ENCODE measurements at regions not wholly inside any gene's neighbourhood (a gene's known extent, or its start where the extent isn't known, plus 50 kb on each side); places are given as distances from the start of the nearest gene placed in this dataset.

DNA sequence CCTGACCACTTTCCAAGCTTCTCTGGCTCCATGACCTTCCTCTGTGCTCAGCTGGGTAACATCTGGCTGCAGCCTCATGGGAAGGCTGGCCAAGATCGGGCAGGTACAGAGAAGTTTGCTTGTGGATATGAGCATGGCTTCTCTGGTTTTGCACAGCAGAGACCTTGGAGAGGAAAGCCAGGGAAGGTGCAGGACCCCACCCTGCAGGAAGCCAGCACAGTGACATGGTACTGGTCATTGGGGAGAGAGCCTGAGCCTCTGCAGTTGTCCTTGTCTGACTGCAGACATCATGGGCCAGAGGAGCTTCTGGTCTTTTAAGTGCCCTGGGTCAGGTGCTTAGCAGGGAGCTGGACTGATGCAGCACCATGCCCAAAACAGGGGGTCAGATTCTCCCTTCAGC lies 70.6 kb upstream of the LEP start (continued):
- no peak for TF ChIP-seq E2F5 (CRISPR knock-in tag; IDR thresholded peaks at IDR 0.05)
- TF ChIP-seq TEAD1 (CRISPR knock-in tag; IDR thresholded peaks at IDR 0.05) = no peak
- no peak for TF ChIP-seq E2F1 (CRISPR knock-in tag; IDR thresholded peaks at IDR 0.05)
- TF ChIP-seq TEAD4 (CRISPR knock-in tag; IDR thresholded peaks at IDR 0.05) = no peak
- no peak for TF ChIP-seq ZNF425 (CRISPR knock-in tag; conservative IDR thresholded peaks at IDR 0.05)
- TF ChIP-seq ZNF281 (CRISPR knock-in tag; IDR thresholded peaks at IDR 0.05) = no peak
- TF ChIP-seq ELF4 (CRISPR knock-in tag; IDR thresholded peaks at IDR 0.05; ENCODE audit: low read depth) = no peak
- TF ChIP-seq ESRRA (CRISPR knock-in tag; IDR thresholded peaks at IDR 0.05; ENCODE audit: borderline replicate concordance) = no peak
- TF ChIP-seq, protein P1, sequence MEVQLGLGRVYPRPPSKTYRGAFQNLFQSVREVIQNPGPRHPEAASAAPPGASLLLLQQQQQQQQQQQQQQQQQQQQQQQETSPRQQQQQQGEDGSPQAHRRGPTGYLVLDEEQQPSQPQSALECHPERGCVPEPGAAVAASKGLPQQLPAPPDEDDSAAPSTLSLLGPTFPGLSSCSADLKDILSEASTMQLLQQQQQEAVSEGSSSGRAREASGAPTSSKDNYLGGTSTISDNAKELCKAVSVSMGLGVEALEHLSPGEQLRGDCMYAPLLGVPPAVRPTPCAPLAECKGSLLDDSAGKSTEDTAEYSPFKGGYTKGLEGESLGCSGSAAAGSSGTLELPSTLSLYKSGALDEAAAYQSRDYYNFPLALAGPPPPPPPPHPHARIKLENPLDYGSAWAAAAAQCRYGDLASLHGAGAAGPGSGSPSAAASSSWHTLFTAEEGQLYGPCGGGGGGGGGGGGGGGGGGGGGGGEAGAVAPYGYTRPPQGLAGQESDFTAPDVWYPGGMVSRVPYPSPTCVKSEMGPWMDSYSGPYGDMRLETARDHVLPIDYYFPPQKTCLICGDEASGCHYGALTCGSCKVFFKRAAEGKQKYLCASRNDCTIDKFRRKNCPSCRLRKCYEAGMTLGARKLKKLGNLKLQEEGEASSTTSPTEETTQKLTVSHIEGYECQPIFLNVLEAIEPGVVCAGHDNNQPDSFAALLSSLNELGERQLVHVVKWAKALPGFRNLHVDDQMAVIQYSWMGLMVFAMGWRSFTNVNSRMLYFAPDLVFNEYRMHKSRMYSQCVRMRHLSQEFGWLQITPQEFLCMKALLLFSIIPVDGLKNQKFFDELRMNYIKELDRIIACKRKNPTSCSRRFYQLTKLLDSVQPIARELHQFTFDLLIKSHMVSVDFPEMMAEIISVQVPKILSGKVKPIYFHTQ (CRISPR knock-in tag; IDR thresholded peaks at IDR 0.05) = no peak

GRCh38 chr7:128171342-128171918 lies 69.6 kb upstream of the LEP start:
- Mint-ChIP-seq H3K4me1 (peaks cover 15% of the 10 kb centered on the region), H3K27ac (no peak overlapping the region), H3K9me3 (no peaks in the 10 kb centered on the region), H3K36me3 (no peaks in the 10 kb centered on the region), H3K27me3 (ENCODE audit: low read depth) (peaks cover 67% of the 10 kb centered on the region), H3K4me3 (no peak overlapping the region)
- ChIA-PET CTCF (interaction anchor here (10.3 kb wide), 1 partner anchor 37 kb away, joined by 112 read pairs; no protein-coding TSS in a partner anchor), POLR2A (no interaction called here)
- DNase-seq (ENCODE audit: low spot score) (no peak), ATAC-seq (no peak)
- TF ChIP-seq GABPB1 (CRISPR knock-in tag; IDR thresholded peaks at IDR 0.05) (no peak), NR3C1 (CRISPR knock-in tag; conservative IDR thresholded peaks at IDR 0.05; ENCODE audit: low read depth) (no peak), ZMAT4 (CRISPR knock-in tag; IDR thresholded peaks at IDR 0.05) (no peak), OVOL2 (CRISPR knock-in tag; IDR thresholded peaks at IDR 0.05; ENCODE audit: borderline replicate concordance) (no peak), GTF2I (CRISPR knock-in tag; conservative IDR thresholded peaks at IDR 0.05) (no peak), ZNF512 (CRISPR knock-in tag; IDR thresholded peaks at IDR 0.05; ENCODE audit: borderline replicate concordance) (no peak), FOXK1 (CRISPR knock-in tag; IDR thresholded peaks at IDR 0.05) (no peak), TEAD1 (CRISPR knock-in tag; IDR thresholded peaks at IDR 0.05) (no peak), TEAD4 (CRISPR knock-in tag; IDR thresholded peaks at IDR 0.05) (no peak)
- TF ChIP-seq, protein P2, sequence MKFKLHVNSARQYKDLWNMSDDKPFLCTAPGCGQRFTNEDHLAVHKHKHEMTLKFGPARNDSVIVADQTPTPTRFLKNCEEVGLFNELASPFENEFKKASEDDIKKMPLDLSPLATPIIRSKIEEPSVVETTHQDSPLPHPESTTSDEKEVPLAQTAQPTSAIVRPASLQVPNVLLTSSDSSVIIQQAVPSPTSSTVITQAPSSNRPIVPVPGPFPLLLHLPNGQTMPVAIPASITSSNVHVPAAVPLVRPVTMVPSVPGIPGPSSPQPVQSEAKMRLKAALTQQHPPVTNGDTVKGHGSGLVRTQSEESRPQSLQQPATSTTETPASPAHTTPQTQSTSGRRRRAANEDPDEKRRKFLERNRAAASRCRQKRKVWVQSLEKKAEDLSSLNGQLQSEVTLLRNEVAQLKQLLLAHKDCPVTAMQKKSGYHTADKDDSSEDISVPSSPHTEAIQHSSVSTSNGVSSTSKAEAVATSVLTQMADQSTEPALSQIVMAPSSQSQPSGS (CRISPR knock-in tag; IDR thresholded peaks at IDR 0.05; ENCODE audit: borderline replicate concordance, low read depth) = no peak
- TF ChIP-seq, protein P3, sequence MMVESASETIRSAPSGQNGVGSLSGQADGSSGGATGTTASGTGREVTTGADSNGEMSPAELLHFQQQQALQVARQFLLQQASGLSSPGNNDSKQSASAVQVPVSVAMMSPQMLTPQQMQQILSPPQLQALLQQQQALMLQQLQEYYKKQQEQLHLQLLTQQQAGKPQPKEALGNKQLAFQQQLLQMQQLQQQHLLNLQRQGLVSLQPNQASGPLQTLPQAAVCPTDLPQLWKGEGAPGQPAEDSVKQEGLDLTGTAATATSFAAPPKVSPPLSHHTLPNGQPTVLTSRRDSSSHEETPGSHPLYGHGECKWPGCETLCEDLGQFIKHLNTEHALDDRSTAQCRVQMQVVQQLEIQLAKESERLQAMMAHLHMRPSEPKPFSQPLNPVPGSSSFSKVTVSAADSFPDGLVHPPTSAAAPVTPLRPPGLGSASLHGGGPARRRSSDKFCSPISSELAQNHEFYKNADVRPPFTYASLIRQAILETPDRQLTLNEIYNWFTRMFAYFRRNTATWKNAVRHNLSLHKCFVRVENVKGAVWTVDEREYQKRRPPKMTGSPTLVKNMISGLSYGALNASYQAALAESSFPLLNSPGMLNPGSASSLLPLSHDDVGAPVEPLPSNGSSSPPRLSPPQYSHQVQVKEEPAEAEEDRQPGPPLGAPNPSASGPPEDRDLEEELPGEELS (CRISPR knock-in tag; IDR thresholded peaks at IDR 0.05) = no peak
